Keratinocyte (primary cell): ENCODE measurements at regions not wholly inside any gene's neighbourhood (a gene's known extent, or its start where the extent isn't known, plus 50 kb on each side); places are given as distances from the start of the nearest gene placed in this dataset.

Experiments used
- DNase-seq: peaks from one replicate; pipeline ENCODE4 v3.0.0-alpha.2; 2011; ENCODE audit warnings: low read depth, missing footprints, low spot score
- FAIRE-seq: peaks from 2 replicates; lab custom pipeline; 2011; peaks lifted over from hg19 to GRCh38; lab: Jason Lieb, UNC
- H2AFZ ChIP-seq: 2 replicates; pipeline ENCODE4 v1.6.0; 2012; ENCODE audit warnings: low read length, control low read depth, inconsistent platforms; ENCODE audit not compliant: control insufficient read depth
- H3K27ac ChIP-seq: 2 replicates; pipeline ENCODE4 v1.5.1; 2011; ENCODE audit warnings: low read length; ENCODE audit not compliant: control insufficient read depth, insufficient read depth
- H3K27me3 ChIP-seq: 3 replicates; pipeline ENCODE4 v1.6.0; 2011; ENCODE audit warnings: low read length; ENCODE audit not compliant: control insufficient read depth, insufficient read depth; ENCODE audit errors: extremely low read depth
- H3K36me3 ChIP-seq, 2 experiments: 2 replicates in 1 of 2; 3 replicates in 1 of 2; pipeline ENCODE4 v1.5.1; 2011; ENCODE audit warnings: low read length in 2 of 2, mild to moderate bottlenecking in 1 of 2; ENCODE audit not compliant: control insufficient read depth in 2 of 2, insufficient read depth in 2 of 2; ENCODE audit errors: extremely low read depth in 1 of 2
- H3K4me1 ChIP-seq: 3 replicates; pipeline ENCODE4 v1.5.1; 2011; ENCODE audit warnings: low read length; ENCODE audit not compliant: control insufficient read depth, insufficient read depth; ENCODE audit errors: extremely low read depth
- H3K4me2 ChIP-seq: 3 replicates; pipeline ENCODE4 v1.6.0; 2011; ENCODE audit warnings: low read depth, low read length; ENCODE audit not compliant: control insufficient read depth, insufficient read depth; ENCODE audit errors: extremely low read depth
- H3K4me3 ChIP-seq, 3 experiments: fragments of 200-600 bp in 1 of 3; sonication (generic) in 1 of 3; 2 replicates in 2 of 3; 3 replicates in 1 of 3; pipeline ENCODE4 v1.5.1; 2011 to 2016; ENCODE audit warnings: low read length in 3 of 3, mild to moderate bottlenecking in 3 of 3, control low read depth in 2 of 3, inconsistent platforms in 1 of 3, low read depth in 1 of 3, mixed read lengths in 1 of 3, mixed run types in 1 of 3, moderate library complexity in 1 of 3; ENCODE audit not compliant: control insufficient read depth in 2 of 3, insufficient read depth in 2 of 3; ENCODE audit errors: extremely low read depth in 1 of 3
- H3K79me2 ChIP-seq: 2 replicates; pipeline ENCODE4 v1.6.0; 2012; ENCODE audit warnings: low read length; ENCODE audit not compliant: control insufficient read depth, insufficient read depth
- H3K9ac ChIP-seq: 3 replicates; pipeline ENCODE4 v1.6.0; 2011; ENCODE audit warnings: low read length; ENCODE audit not compliant: control insufficient read depth, insufficient read depth; ENCODE audit errors: extremely low read depth
- H3K9me1 ChIP-seq: 3 replicates; pipeline ENCODE4 v1.6.0; 2011; ENCODE audit warnings: low read length; ENCODE audit not compliant: control insufficient read depth, insufficient read depth; ENCODE audit errors: extremely low read depth
- H3K9me3 ChIP-seq: 2 replicates; pipeline ENCODE4 v1.5.1; 2012; ENCODE audit warnings: low read depth, low read length; ENCODE audit not compliant: control insufficient read depth
- H4K20me1 ChIP-seq: 3 replicates; pipeline ENCODE4 v1.6.0; 2011; ENCODE audit warnings: low read length; ENCODE audit not compliant: control insufficient read depth, insufficient read depth; ENCODE audit errors: extremely low read depth
- EZH2 ChIP-seq: IDR thresholded peaks from one replicate; pipeline ENCODE4 v1.6.1; 2012; ENCODE audit warnings: inconsistent platforms, mild to moderate bottlenecking, low read length, moderate library complexity
- dilution Hi-C: fragments of 300-500 bp; cut with MboI; formaldehyde crosslinking; loops from one replicate; pipeline ENCODE4 v1.7.0; 2020; ENCODE audit warnings: low sequenced_read_pairs; ENCODE audit not compliant: extremely low pct_ligation_motif_present
- TF ChIP-seq, protein P1 (sequence below), 3 experiments: IDR thresholded peaks in 1 of 3; conservative IDR thresholded peaks in 1 of 3; optimal IDR thresholded peaks in 1 of 3; 2 replicates in 2 of 3; 3 replicates in 1 of 3; pipeline versions ENCODE3 to v1.5.1; 2011; ENCODE audit warnings: low read length in 3 of 3, mild to moderate bottlenecking in 3 of 3, moderate library complexity in 2 of 3, control low read depth in 1 of 3, inconsistent platforms in 1 of 3; ENCODE audit not compliant: insufficient read depth in 2 of 3; ENCODE audit errors: extremely low read depth in 1 of 3

DNA sequence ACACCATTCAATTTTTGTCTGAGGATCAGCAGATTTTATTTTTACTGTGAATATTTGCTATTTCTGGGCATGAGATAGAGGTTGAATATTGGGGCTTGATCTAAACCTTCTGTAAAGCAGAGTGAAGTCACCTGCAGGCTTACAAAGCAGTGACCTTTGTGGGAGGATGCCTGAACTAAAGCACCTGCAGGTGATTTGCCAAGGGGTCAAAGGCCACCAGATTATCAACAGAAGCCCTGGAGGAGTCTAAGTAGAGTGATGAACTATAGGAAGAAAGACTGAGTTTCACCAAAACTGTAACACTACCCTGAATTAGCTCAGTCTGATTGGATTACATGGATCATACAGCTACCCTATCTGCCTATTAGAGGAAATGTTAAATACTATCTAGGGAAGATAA lies 144.3 kb upstream of the PRLR start:
- Histone ChIP-seq H3K79me2 (no peaks in the 10 kb centered on the region), H3K4me2 (no peak overlapping the region), H4K20me1 (no peaks in the 10 kb centered on the region), H3K36me3 (no peaks in the 10 kb centered on the region), H3K4me3 (no peak overlapping the region), H3K9me1 (no peaks in the 10 kb centered on the region), H3K4me1 (no peaks in the 10 kb centered on the region), H3K27ac (no peak overlapping the region), H3K9ac (no peak overlapping the region), H3K27me3 (no peaks in the 10 kb centered on the region), H2AFZ (no peak overlapping the region), H3K9me3 (no peaks in the 10 kb centered on the region)
- dilution Hi-C loops: no loop called here
- no peak for TF ChIP-seq EZH2
- TF ChIP-seq, protein P1, sequence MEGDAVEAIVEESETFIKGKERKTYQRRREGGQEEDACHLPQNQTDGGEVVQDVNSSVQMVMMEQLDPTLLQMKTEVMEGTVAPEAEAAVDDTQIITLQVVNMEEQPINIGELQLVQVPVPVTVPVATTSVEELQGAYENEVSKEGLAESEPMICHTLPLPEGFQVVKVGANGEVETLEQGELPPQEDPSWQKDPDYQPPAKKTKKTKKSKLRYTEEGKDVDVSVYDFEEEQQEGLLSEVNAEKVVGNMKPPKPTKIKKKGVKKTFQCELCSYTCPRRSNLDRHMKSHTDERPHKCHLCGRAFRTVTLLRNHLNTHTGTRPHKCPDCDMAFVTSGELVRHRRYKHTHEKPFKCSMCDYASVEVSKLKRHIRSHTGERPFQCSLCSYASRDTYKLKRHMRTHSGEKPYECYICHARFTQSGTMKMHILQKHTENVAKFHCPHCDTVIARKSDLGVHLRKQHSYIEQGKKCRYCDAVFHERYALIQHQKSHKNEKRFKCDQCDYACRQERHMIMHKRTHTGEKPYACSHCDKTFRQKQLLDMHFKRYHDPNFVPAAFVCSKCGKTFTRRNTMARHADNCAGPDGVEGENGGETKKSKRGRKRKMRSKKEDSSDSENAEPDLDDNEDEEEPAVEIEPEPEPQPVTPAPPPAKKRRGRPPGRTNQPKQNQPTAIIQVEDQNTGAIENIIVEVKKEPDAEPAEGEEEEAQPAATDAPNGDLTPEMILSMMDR (optimal IDR thresholded peaks at IDR 0.05 in 1 of 3, IDR thresholded peaks at IDR 0.05 in 1 of 3, conservative IDR thresholded peaks at IDR 0.05 in 1 of 3; ENCODE audit: extremely low read depth in 1 of 3, insufficient read depth in 2 of 3, low read length in 3 of 3): no peak
- FAIRE-seq: no peak
- DNase-seq: no peak

DNA sequence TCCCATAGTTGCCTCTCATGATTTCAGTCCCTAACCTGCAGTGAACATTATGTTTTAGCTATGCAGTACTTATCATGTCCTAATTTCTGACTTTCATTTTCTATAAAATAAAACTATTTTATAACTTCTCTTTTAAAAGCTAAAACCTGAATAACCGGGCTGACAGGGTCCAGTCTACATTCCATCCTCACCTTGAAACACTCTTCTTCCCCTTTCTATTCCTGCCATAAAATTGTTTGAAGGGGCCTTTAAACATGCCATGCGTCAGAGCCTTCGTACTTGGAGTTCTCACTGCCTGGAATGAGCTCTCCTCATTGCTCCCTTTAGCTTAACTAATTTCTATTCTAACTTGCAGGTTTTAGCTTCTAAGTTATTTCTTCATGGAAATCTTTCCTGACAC lies 143.0 kb upstream of the PRLR start:
- TF ChIP-seq EZH2: no peak
- TF ChIP-seq, protein P1 (optimal IDR thresholded peaks at IDR 0.05 in 1 of 3, IDR thresholded peaks at IDR 0.05 in 1 of 3, conservative IDR thresholded peaks at IDR 0.05 in 1 of 3; ENCODE audit: extremely low read depth in 1 of 3, insufficient read depth in 2 of 3, low read length in 3 of 3): no peak
- H3K9me3 ChIP-seq: no peaks in the 10 kb centered on the region
- no peak overlapping the region for H3K27ac ChIP-seq
- H3K4me3 ChIP-seq: no peak overlapping the region
- dilution Hi-C loops: no loop called here
- H2AFZ ChIP-seq: no peak overlapping the region
- no peaks in the 10 kb centered on the region for H3K36me3 ChIP-seq
- no peaks in the 10 kb centered on the region for H3K79me2 ChIP-seq
- H3K4me2 ChIP-seq: no peak overlapping the region
- H3K9me1 ChIP-seq: no peaks in the 10 kb centered on the region
- no peaks in the 10 kb centered on the region for H3K27me3 ChIP-seq
- H3K4me1 ChIP-seq: no peaks in the 10 kb centered on the region
- no peak overlapping the region for H3K9ac ChIP-seq
- DNase-seq (no peak), FAIRE-seq (no peak)
- H4K20me1 ChIP-seq: no peaks in the 10 kb centered on the region
